ENCODE measurements at regions not wholly inside any gene's neighbourhood (a gene's known extent, or its start where the extent isn't known, plus 50 kb on each side); places are given as distances from the start of the nearest gene placed in this dataset.
"Not testable (repeated sequence)": the region's sequence is repeated elsewhere in the genome, so short reads cannot be mapped to it uniquely, and the experiment has no call there.

GRCh38 chrX:140633105-140633504, 76.5 kb upstream of the LINC00632 start:
- not testable (repeated sequence) for DNase-seq

GRCh38 chrX:140608111-140608510, 101.4 kb upstream of the LINC00632 start:
- DNase-seq = no peak

GRCh38 chrX:140602140-140602539, 97.3 kb upstream of the SOX3 start:
- DNase-seq = no peak

GRCh38 chrX:140599851-140600250, 95.0 kb upstream of the SOX3 start:
- no peak for DNase-seq

- DNase-seq = no peak
These were observed 84.8 kb upstream of the SOX3 start for GRCh38 chrX:140589657-140590056.

GRCh38 chrX:140586951-140587350, 82.1 kb upstream of the SOX3 start:
- no peak for DNase-seq

- no peak for DNase-seq
These were observed 75.6 kb upstream of the SOX3 start for GRCh38 chrX:140580478-140580877.

- DNase-seq = peak in 1 of 2 donors; percentile 1
These were observed 67.9 kb upstream of the SOX3 start for GRCh38 chrX:140572724-140573123.

- DNase-seq = no peak
These were observed 59.0 kb upstream of the SOX3 start for GRCh38 chrX:140563893-140564292.
